DMS114 treated with DMSO at 0.1 percent for 48 hours (cell line): ENCODE measurements at regions not wholly inside any gene's neighbourhood (a gene's known extent, or its start where the extent isn't known, plus 50 kb on each side); places are given as distances from the start of the nearest gene placed in this dataset.

Experiments used
- DNase-seq: peaks from one replicate; lab custom pipeline; 2025; ENCODE audit not compliant: unreplicated experiment; lab: John Stamatoyannopoulos, UW

GRCh38 chr7:21028186-21028585 lies 241.5 kb upstream of the SP8 start:
- DNase-seq = no peak

- DNase-seq = no peak
Measured at GRCh38 chr7:21028599-21028998, 241.9 kb upstream of the SP8 start.

GRCh38 chr7:21029006-21029405 lies 242.3 kb upstream of the SP8 start:
- no peak for DNase-seq

- no peak for DNase-seq
Measured at GRCh38 chr7:21030237-21030871, 243.7 kb upstream of the SP8 start.

- DNase-seq = no peak
Measured at GRCh38 chr7:21041252-21041651, 254.6 kb upstream of the SP8 start.

- DNase-seq = no peak
Measured at GRCh38 chr7:21041666-21042065, 255.0 kb upstream of the SP8 start.

- no peak for DNase-seq
Measured at GRCh38 chr7:21044384-21044783, 257.7 kb upstream of the SP8 start.

- DNase-seq = no peak
Measured at GRCh38 chr7:21044913-21045568, 258.4 kb upstream of the SP8 start.

- no peak for DNase-seq
Measured at GRCh38 chr7:21051865-21052264, 265.2 kb upstream of the SP8 start.

GRCh38 chr7:21054427-21055112 lies 267.9 kb upstream of the SP8 start:
- DNase-seq = no peak

- no peak for DNase-seq
Measured at GRCh38 chr7:21059069-21059468, 272.4 kb upstream of the SP8 start.

- no peak for DNase-seq
Measured at GRCh38 chr7:21063106-21063505, 276.4 kb upstream of the SP8 start.

GRCh38 chr7:21064698-21065648 lies 278.3 kb upstream of the SP8 start:
- no peak for DNase-seq

GRCh38 chr7:21066221-21066620 lies 279.5 kb upstream of the SP8 start:
- DNase-seq = no peak

- no peak for DNase-seq
Measured at GRCh38 chr7:21067216-21067615, 280.5 kb upstream of the SP8 start.

- no peak for DNase-seq
Measured at GRCh38 chr7:21070571-21071090, 283.9 kb upstream of the SP8 start.

- no peak for DNase-seq
Measured at GRCh38 chr7:21071561-21072501, 285.1 kb upstream of the SP8 start.

- DNase-seq = no peak
Measured at GRCh38 chr7:21076054-21076453, 289.4 kb upstream of the SP8 start.

- DNase-seq = no peak
Measured at GRCh38 chr7:21076574-21076973, 289.9 kb upstream of the SP8 start.

GRCh38 chr7:21077602-21078001 lies 290.9 kb upstream of the SP8 start:
- no peak for DNase-seq
